ENCODE measurements at regions not wholly inside any gene's neighbourhood (a gene's known extent, or its start where the extent isn't known, plus 50 kb on each side); places are given as distances from the start of the nearest gene placed in this dataset.

GRCh38 chr5:25453500-25453899 is 808.7 kb upstream of the CDH10 start:
- DNase-seq (ENCODE audit: low spot score) = no peak
- Histone ChIP-seq H3K36me3 (ENCODE audit: insufficient read depth, low read length, poor library complexity, severe bottlenecking) (no peaks in the 10 kb centered on the region), H3K27me3 (replicated peaks; ENCODE audit: insufficient read depth, low read depth, low read length, poor library complexity) (no peaks in the 10 kb centered on the region), H3K9me3 (ENCODE audit: low read depth, low read length, poor library complexity, severe bottlenecking) (no peaks in the 10 kb centered on the region), H3K4me1 (ENCODE audit: insufficient read depth, low read length, poor library complexity, severe bottlenecking) (no peaks in the 10 kb centered on the region), H3K4me3 (ENCODE audit: low read depth, low read length, poor library complexity, severe bottlenecking) (no peak overlapping the region), H3K27ac (ENCODE audit: low read depth, low read length, poor library complexity, severe bottlenecking) (no peak overlapping the region)
- intact Hi-C loops (cut with micrococcal nuclease; ENCODE audit: unreplicated experiment) = no loop called here
- CTCF ChIA-PET = no interaction called here
- no TSS peak for BruUV-seq (replicated peaks)
- no peak for TF ChIP-seq EZH2 (IDR thresholded peaks at IDR 0.05; ENCODE audit: borderline replicate concordance, low read depth, low read length, poor library complexity, severe bottlenecking)
- TF ChIP-seq, protein P1, sequence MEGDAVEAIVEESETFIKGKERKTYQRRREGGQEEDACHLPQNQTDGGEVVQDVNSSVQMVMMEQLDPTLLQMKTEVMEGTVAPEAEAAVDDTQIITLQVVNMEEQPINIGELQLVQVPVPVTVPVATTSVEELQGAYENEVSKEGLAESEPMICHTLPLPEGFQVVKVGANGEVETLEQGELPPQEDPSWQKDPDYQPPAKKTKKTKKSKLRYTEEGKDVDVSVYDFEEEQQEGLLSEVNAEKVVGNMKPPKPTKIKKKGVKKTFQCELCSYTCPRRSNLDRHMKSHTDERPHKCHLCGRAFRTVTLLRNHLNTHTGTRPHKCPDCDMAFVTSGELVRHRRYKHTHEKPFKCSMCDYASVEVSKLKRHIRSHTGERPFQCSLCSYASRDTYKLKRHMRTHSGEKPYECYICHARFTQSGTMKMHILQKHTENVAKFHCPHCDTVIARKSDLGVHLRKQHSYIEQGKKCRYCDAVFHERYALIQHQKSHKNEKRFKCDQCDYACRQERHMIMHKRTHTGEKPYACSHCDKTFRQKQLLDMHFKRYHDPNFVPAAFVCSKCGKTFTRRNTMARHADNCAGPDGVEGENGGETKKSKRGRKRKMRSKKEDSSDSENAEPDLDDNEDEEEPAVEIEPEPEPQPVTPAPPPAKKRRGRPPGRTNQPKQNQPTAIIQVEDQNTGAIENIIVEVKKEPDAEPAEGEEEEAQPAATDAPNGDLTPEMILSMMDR (conservative IDR thresholded peaks at IDR 0.05; ENCODE audit: low read depth, low read length) = no peak
- POLR2A ChIA-PET (ENCODE audit: low non-redundant PET) = no interaction called here

GRCh38 chr5:25451294-25451693 is 806.5 kb upstream of the CDH10 start:
- no peak overlapping the region for H3K4me3 ChIP-seq (ENCODE audit: low read depth, low read length, poor library complexity, severe bottlenecking)
- H3K27me3 ChIP-seq (replicated peaks; ENCODE audit: insufficient read depth, low read depth, low read length, poor library complexity) = no peaks in the 10 kb centered on the region
- no peaks in the 10 kb centered on the region for H3K4me1 ChIP-seq (ENCODE audit: insufficient read depth, low read length, poor library complexity, severe bottlenecking)
- H3K9me3 ChIP-seq (ENCODE audit: low read depth, low read length, poor library complexity, severe bottlenecking) = no peaks in the 10 kb centered on the region
- DNase-seq (ENCODE audit: low spot score) = no peak
- POLR2A ChIA-PET (ENCODE audit: low non-redundant PET) = no interaction called here
- H3K27ac ChIP-seq (ENCODE audit: low read depth, low read length, poor library complexity, severe bottlenecking) = no peak overlapping the region
- CTCF ChIA-PET = no interaction called here
- intact Hi-C loops (cut with micrococcal nuclease; ENCODE audit: unreplicated experiment) = no loop called here
- BruUV-seq (replicated peaks) = no TSS peak
- TF ChIP-seq, protein P1 (conservative IDR thresholded peaks at IDR 0.05; ENCODE audit: low read depth, low read length) = no peak
- TF ChIP-seq EZH2 (IDR thresholded peaks at IDR 0.05; ENCODE audit: borderline replicate concordance, low read depth, low read length, poor library complexity, severe bottlenecking) = no peak
- H3K36me3 ChIP-seq (ENCODE audit: insufficient read depth, low read length, poor library complexity, severe bottlenecking) = no peaks in the 10 kb centered on the region

DNA sequence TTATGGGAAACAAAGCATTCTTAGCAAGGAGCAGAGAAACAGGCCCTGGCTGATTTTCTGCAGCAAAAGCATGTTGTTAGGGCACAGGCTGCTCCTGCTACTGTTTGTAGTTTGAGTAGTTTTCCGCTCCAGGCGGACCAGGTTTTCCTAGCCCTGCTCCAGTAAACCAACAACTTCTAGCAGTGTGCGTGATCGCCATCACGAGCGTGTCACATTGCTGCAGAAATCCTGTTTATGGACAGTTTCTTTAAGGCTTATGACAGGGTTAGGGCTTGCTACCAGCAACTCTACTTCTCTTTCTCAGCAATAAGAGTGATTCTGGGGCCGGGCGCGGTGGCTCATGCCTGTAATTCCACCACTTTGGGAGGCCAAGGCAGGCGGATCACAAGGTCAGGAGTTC is 803.9 kb upstream of the CDH10 start:
- Histone ChIP-seq H3K4me1 (ENCODE audit: insufficient read depth, low read length, poor library complexity, severe bottlenecking) (no peaks in the 10 kb centered on the region), H3K9me3 (ENCODE audit: low read depth, low read length, poor library complexity, severe bottlenecking) (no peaks in the 10 kb centered on the region), H3K36me3 (ENCODE audit: insufficient read depth, low read length, poor library complexity, severe bottlenecking) (no peaks in the 10 kb centered on the region), H3K27ac (ENCODE audit: low read depth, low read length, poor library complexity, severe bottlenecking) (no peak overlapping the region), H3K27me3 (replicated peaks; ENCODE audit: insufficient read depth, low read depth, low read length, poor library complexity) (no peaks in the 10 kb centered on the region), H3K4me3 (ENCODE audit: low read depth, low read length, poor library complexity, severe bottlenecking) (no peak overlapping the region)
- intact Hi-C loops (cut with micrococcal nuclease; ENCODE audit: unreplicated experiment) = no loop called here
- DNase-seq (ENCODE audit: low spot score) = no peak
- BruUV-seq (replicated peaks) = no TSS peak
- POLR2A ChIA-PET (ENCODE audit: low non-redundant PET) = no interaction called here
- CTCF ChIA-PET = no interaction called here
- no peak for TF ChIP-seq EZH2 (IDR thresholded peaks at IDR 0.05; ENCODE audit: borderline replicate concordance, low read depth, low read length, poor library complexity, severe bottlenecking)
- TF ChIP-seq, protein P1 (conservative IDR thresholded peaks at IDR 0.05; ENCODE audit: low read depth, low read length) = no peak

All from A673 (cell line).